ENCODE measurements at regions not wholly inside any gene's neighbourhood (a gene's known extent, or its start where the extent isn't known, plus 50 kb on each side); places are given as distances from the start of the nearest gene placed in this dataset.

- Histone ChIP-seq H3K4me3 (no peak overlapping the region), H3K9me3 (no peaks in the 10 kb centered on the region), H3K27ac (no peak overlapping the region), H3K36me3 (no peaks in the 10 kb centered on the region), H3K4me1 (replicated peaks) (no peaks in the 10 kb centered on the region), H3K27me3 (replicated peaks; ENCODE audit: insufficient read depth) (no peaks in the 10 kb centered on the region)
- WGBS: 98% methylated on average over 66 of the region's 66 CpGs
- intact Hi-C loops (cut with DNase I): no loop called here
- no peak for DNase-seq (ENCODE audit: low spot score)
- TF ChIP-seq POLR2A (IDR thresholded peaks at IDR 0.05): no peak
- TF ChIP-seq POLR2AphosphoS5 (IDR thresholded peaks at IDR 0.05): no peak
- TF ChIP-seq, protein P1, sequence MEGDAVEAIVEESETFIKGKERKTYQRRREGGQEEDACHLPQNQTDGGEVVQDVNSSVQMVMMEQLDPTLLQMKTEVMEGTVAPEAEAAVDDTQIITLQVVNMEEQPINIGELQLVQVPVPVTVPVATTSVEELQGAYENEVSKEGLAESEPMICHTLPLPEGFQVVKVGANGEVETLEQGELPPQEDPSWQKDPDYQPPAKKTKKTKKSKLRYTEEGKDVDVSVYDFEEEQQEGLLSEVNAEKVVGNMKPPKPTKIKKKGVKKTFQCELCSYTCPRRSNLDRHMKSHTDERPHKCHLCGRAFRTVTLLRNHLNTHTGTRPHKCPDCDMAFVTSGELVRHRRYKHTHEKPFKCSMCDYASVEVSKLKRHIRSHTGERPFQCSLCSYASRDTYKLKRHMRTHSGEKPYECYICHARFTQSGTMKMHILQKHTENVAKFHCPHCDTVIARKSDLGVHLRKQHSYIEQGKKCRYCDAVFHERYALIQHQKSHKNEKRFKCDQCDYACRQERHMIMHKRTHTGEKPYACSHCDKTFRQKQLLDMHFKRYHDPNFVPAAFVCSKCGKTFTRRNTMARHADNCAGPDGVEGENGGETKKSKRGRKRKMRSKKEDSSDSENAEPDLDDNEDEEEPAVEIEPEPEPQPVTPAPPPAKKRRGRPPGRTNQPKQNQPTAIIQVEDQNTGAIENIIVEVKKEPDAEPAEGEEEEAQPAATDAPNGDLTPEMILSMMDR (IDR thresholded peaks at IDR 0.05): no peak
These were observed 673.9 kb downstream of the SLC16A7 start for GRCh38 chr12:60269611-60270269.

GRCh38 chr12:60271816-60272215 is 676.0 kb downstream of the SLC16A7 start:
- WGBS: 92% methylated on average over 9 of the region's 9 CpGs
- no peak for DNase-seq (ENCODE audit: low spot score)
- TF ChIP-seq, protein P1 (IDR thresholded peaks at IDR 0.05): no peak
- TF ChIP-seq POLR2A (IDR thresholded peaks at IDR 0.05) (no peak), POLR2AphosphoS5 (IDR thresholded peaks at IDR 0.05) (no peak)
- H3K27ac ChIP-seq: no peak overlapping the region
- H3K27me3 ChIP-seq (replicated peaks; ENCODE audit: insufficient read depth): no peaks in the 10 kb centered on the region
- H3K36me3 ChIP-seq: no peaks in the 10 kb centered on the region
- intact Hi-C loops (cut with DNase I): no loop called here
- no peaks in the 10 kb centered on the region for H3K9me3 ChIP-seq
- H3K4me1 ChIP-seq (replicated peaks): no peaks in the 10 kb centered on the region
- H3K4me3 ChIP-seq: no peak overlapping the region

DNA sequence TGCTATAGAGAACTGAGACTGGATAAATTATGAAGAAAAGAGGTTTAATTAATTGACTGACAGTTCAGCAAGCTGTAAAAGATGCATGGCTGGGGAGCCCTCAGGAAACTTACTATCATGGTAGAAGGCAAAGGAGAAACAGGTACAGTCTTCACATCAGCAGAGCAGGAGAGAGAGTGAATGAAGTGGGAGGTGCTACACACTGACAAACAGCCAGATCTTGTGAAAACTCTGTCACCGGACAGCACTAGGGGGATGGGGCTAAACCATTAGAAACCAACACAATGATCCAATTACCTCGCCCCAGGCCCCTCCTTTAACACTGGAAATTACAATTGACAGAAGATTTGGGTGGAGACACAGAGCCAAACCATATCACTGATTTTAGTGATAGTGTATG is 682.4 kb downstream of the SLC16A7 start:
- Histone ChIP-seq H3K36me3 (no peaks in the 10 kb centered on the region), H3K4me3 (no peak overlapping the region), H3K27me3 (replicated peaks; ENCODE audit: insufficient read depth) (no peaks in the 10 kb centered on the region), H3K27ac (no peak overlapping the region), H3K4me1 (replicated peaks) (no peaks in the 10 kb centered on the region), H3K9me3 (no peaks in the 10 kb centered on the region)
- intact Hi-C loops (cut with DNase I): no loop called here
- WGBS: 32% methylated on average over 2 of the region's 2 CpGs
- no peak for DNase-seq (ENCODE audit: low spot score)
- TF ChIP-seq, protein P1 (IDR thresholded peaks at IDR 0.05): no peak
- TF ChIP-seq POLR2AphosphoS5 (IDR thresholded peaks at IDR 0.05): no peak
- no peak for TF ChIP-seq POLR2A (IDR thresholded peaks at IDR 0.05)

- DNase-seq (ENCODE audit: low spot score): no peak
- Histone ChIP-seq H3K9me3 (no peaks in the 10 kb centered on the region), H3K36me3 (no peaks in the 10 kb centered on the region), H3K27me3 (replicated peaks; ENCODE audit: insufficient read depth) (no peaks in the 10 kb centered on the region), H3K4me3 (no peak overlapping the region), H3K4me1 (replicated peaks) (no peaks in the 10 kb centered on the region), H3K27ac (no peak overlapping the region)
- intact Hi-C loops (cut with DNase I): no loop called here
- TF ChIP-seq, protein P1 (IDR thresholded peaks at IDR 0.05): no peak
- no peak for TF ChIP-seq POLR2A (IDR thresholded peaks at IDR 0.05)
- no peak for TF ChIP-seq POLR2AphosphoS5 (IDR thresholded peaks at IDR 0.05)
- WGBS: 74% methylated on average over 1 of the region's 1 CpG
These were observed 683.4 kb downstream of the SLC16A7 start for GRCh38 chr12:60279221-60279620.

- Histone ChIP-seq H3K4me1 (replicated peaks) (no peaks in the 10 kb centered on the region), H3K36me3 (no peaks in the 10 kb centered on the region)
These were observed 685.7 kb downstream of the SLC16A7 start for GRCh38 chr12:60281522-60281921.

More at GRCh38 chr12:60281522-60281921, 685.7 kb downstream of the SLC16A7 start:
- intact Hi-C loops (cut with DNase I): no loop called here
- DNase-seq (ENCODE audit: low spot score): no peak
- Histone ChIP-seq H3K9me3 (no peaks in the 10 kb centered on the region), H3K27me3 (replicated peaks; ENCODE audit: insufficient read depth) (no peaks in the 10 kb centered on the region), H3K27ac (no peak overlapping the region), H3K4me3 (no peak overlapping the region)
- TF ChIP-seq POLR2AphosphoS5 (IDR thresholded peaks at IDR 0.05) (no peak), POLR2A (IDR thresholded peaks at IDR 0.05) (no peak)
- TF ChIP-seq, protein P1 (IDR thresholded peaks at IDR 0.05): no peak
- WGBS: 92% methylated on average over 8 of the region's 8 CpGs

Measured in prostate gland (tissue), 2 donors.